H9 (cell line): ENCODE measurements at regions not wholly inside any gene's neighbourhood (a gene's known extent, or its start where the extent isn't known, plus 50 kb on each side); places are given as distances from the start of the nearest gene placed in this dataset.

ENCODE experiments used
- DNase-seq: peaks from one replicate; pipeline ENCODE4 v3.0.0-alpha.2; 2017
- H2AFZ ChIP-seq: one replicate; pipeline ENCODE4 v1.6.1; 2013; ENCODE audit warnings: mild to moderate bottlenecking, low read length, control low read depth, moderate library complexity
- H2AK5ac ChIP-seq: 2 replicates; pipeline ENCODE4 v1.6.1; 2013; ENCODE audit warnings: low read length, control low read depth, mixed read lengths; ENCODE audit not compliant: insufficient read length
- H2BK120ac ChIP-seq: one replicate; pipeline ENCODE4 v1.6.1; 2013; ENCODE audit warnings: low read depth, mild to moderate bottlenecking, low read length, control low read depth, inconsistent platforms; ENCODE audit not compliant: poor library complexity, severe bottlenecking
- H2BK12ac ChIP-seq: 2 replicates; pipeline ENCODE4 v1.6.1; 2013; ENCODE audit warnings: low read length, control low read depth, mixed read lengths, low read depth; ENCODE audit not compliant: insufficient read length
- H2BK15ac ChIP-seq: 2 replicates; pipeline ENCODE4 v1.6.1; 2013; ENCODE audit warnings: low read depth, low read length, control low read depth
- H2BK20ac ChIP-seq: one replicate; pipeline ENCODE4 v1.6.1; 2013; ENCODE audit warnings: low read depth, mild to moderate bottlenecking, low read length, control low read depth, inconsistent platforms; ENCODE audit not compliant: poor library complexity, severe bottlenecking
- H2BK5ac ChIP-seq: 2 replicates; pipeline ENCODE4 v1.6.1; 2013; ENCODE audit warnings: low read length, control low read depth, mixed read lengths; ENCODE audit not compliant: insufficient read length
- H3K14ac ChIP-seq: 2 replicates; pipeline ENCODE4 v1.6.1; 2013; ENCODE audit warnings: low read length, control low read depth; ENCODE audit not compliant: insufficient read depth
- H3K18ac ChIP-seq: 2 replicates; pipeline ENCODE4 v1.6.1; 2013; ENCODE audit warnings: low read depth, mild to moderate bottlenecking, mixed read lengths, low read length, control low read depth; ENCODE audit not compliant: insufficient read length
- H3K23ac ChIP-seq: 2 replicates; pipeline ENCODE4 v1.6.1; 2013; ENCODE audit warnings: low read length, control low read depth, mixed read lengths, low read depth; ENCODE audit not compliant: insufficient read length
- H3K23me2 ChIP-seq: 2 replicates; pipeline ENCODE4 v1.6.1; 2013; ENCODE audit warnings: low read depth, mild to moderate bottlenecking, mixed read lengths, low read length, control low read depth; ENCODE audit not compliant: insufficient read length, poor library complexity, severe bottlenecking
- H3K27ac ChIP-seq: 2 replicates; pipeline ENCODE4 v1.5.1; 2013; ENCODE audit warnings: low read length, control low read depth, mixed read lengths, low read depth; ENCODE audit not compliant: insufficient read length
- H3K27me3 ChIP-seq: 2 replicates; pipeline ENCODE4 v1.6.1; 2013; ENCODE audit warnings: low read length, control low read depth, inconsistent platforms; ENCODE audit not compliant: insufficient read depth
- H3K4ac ChIP-seq: 2 replicates; pipeline ENCODE4 v1.6.1; 2013; ENCODE audit warnings: low read depth, mild to moderate bottlenecking, control low read depth, inconsistent platforms, low read length, moderate library complexity
- H3K4me1 ChIP-seq: 2 replicates; pipeline ENCODE4 v1.6.1; 2013; ENCODE audit warnings: low read length, control low read depth, inconsistent platforms; ENCODE audit not compliant: insufficient read depth
- H3K4me2 ChIP-seq: 2 replicates; pipeline ENCODE4 v1.6.1; 2013; ENCODE audit warnings: low read length, control low read depth, mixed read lengths; ENCODE audit not compliant: insufficient read length, insufficient read depth
- H3K56ac ChIP-seq: 2 replicates; pipeline ENCODE4 v1.6.1; 2013; ENCODE audit warnings: low read depth, mild to moderate bottlenecking, mixed read lengths, low read length, control low read depth; ENCODE audit not compliant: insufficient read length
- H3K79me1 ChIP-seq: 2 replicates; pipeline ENCODE4 v1.6.1; 2013; ENCODE audit warnings: low read depth, mild to moderate bottlenecking, moderate library complexity, low read length, control low read depth, inconsistent platforms; ENCODE audit not compliant: insufficient read depth, poor library complexity, severe bottlenecking
- H3K79me2 ChIP-seq: 2 replicates; pipeline ENCODE4 v1.6.1; 2013; ENCODE audit warnings: low read length, control low read depth, inconsistent platforms; ENCODE audit not compliant: insufficient read depth
- H3K9ac ChIP-seq: 2 replicates; pipeline ENCODE4 v1.6.1; 2013; ENCODE audit warnings: low read length, control low read depth, mixed read lengths; ENCODE audit not compliant: insufficient read length; ENCODE audit errors: extremely low read depth
- H3K9me3 ChIP-seq: one replicate; pipeline ENCODE4 v1.6.1; 2013; ENCODE audit warnings: low read depth, low read length, inconsistent platforms; ENCODE audit not compliant: control insufficient read depth
- H3T11ph ChIP-seq: one replicate; pipeline ENCODE4 v1.6.1; 2013; ENCODE audit warnings: mild to moderate bottlenecking, low read length, control low read depth, inconsistent platforms
- H4K20me1 ChIP-seq: one replicate; pipeline ENCODE4 v1.6.1; 2013; ENCODE audit not compliant: control insufficient read depth, insufficient read length, insufficient read depth
- H4K5ac ChIP-seq: 2 replicates; pipeline ENCODE4 v1.6.1; 2013; ENCODE audit warnings: low read depth, mild to moderate bottlenecking, mixed read lengths, low read length, control low read depth; ENCODE audit not compliant: insufficient read length
- H4K8ac ChIP-seq: replicated peaks from 2 replicates; pipeline ENCODE4 v1.6.1; 2013; ENCODE audit warnings: low read length, control low read depth, mixed read lengths, low read depth; ENCODE audit not compliant: insufficient read length
- H4K91ac ChIP-seq: 2 replicates; pipeline ENCODE4 v1.6.1; 2013; ENCODE audit warnings: low read depth, mild to moderate bottlenecking, moderate library complexity, mixed read lengths, low read length, control low read depth; ENCODE audit not compliant: insufficient read length
- H3K27ac Mint-ChIP-seq, 3 experiments: 2 replicates in 2 of 3; 3 replicates in 1 of 3; pipeline ENCODE4 v1.8.0; 2020 to 2021; ENCODE audit warnings: mixed read lengths in 3 of 3, mild to moderate bottlenecking in 1 of 3, moderate library complexity in 1 of 3
- H3K27me3 Mint-ChIP-seq: 2 replicates; pipeline ENCODE4 v1.8.0; 2021; ENCODE audit warnings: low read depth, mild to moderate bottlenecking, moderate library complexity, mixed read lengths
- H3K36me3 Mint-ChIP-seq, 3 experiments: 2 replicates in 2 of 3; 3 replicates in 1 of 3; pipeline ENCODE4 v1.8.0; 2020 to 2021; ENCODE audit warnings: low read depth in 3 of 3, mixed read lengths in 3 of 3; ENCODE audit not compliant: insufficient read depth in 1 of 3
- H3K4me1 Mint-ChIP-seq, 2 experiments: 2 replicates each; pipeline ENCODE4 v1.8.0; 2020; ENCODE audit warnings: mixed read lengths in 2 of 2
- H3K4me3 Mint-ChIP-seq, 2 experiments: 2 replicates in 1 of 2; 3 replicates in 1 of 2; pipeline ENCODE4 v1.8.0; 2020 to 2021; ENCODE audit warnings: mild to moderate bottlenecking in 2 of 2, mixed read lengths in 2 of 2, moderate library complexity in 1 of 2
- H3K9me3 Mint-ChIP-seq, 2 experiments: 2 replicates in 1 of 2; 3 replicates in 1 of 2; pipeline ENCODE4 v1.8.0; 2020; ENCODE audit warnings: mild to moderate bottlenecking in 2 of 2, mixed read lengths in 2 of 2, moderate library complexity in 1 of 2
- CTCF ChIP-seq: fragments of 200-600 bp; sonication (generic); conservative IDR thresholded peaks from 3 replicates; pipeline ENCODE4 v1.8.0; 2021; ENCODE audit warnings: antibody characterized with exemption, mild to moderate bottlenecking

GRCh38 chr11:13091373-13091772 is 82.3 kb downstream of the RASSF10 start:
- Histone ChIP-seq H2AK5ac (no peak overlapping the region), H4K91ac (no peak overlapping the region), H2BK5ac (no peak overlapping the region), H3K9ac (no peak overlapping the region), H3K4me2 (no peak overlapping the region), H3K79me1 (no peaks in the 10 kb centered on the region), H4K8ac (no peak overlapping the region), H3K23me2 (no peaks in the 10 kb centered on the region), H3K4me1 (no peaks in the 10 kb centered on the region), H3T11ph (no peak overlapping the region), H3K23ac (no peak overlapping the region), H3K79me2 (no peaks in the 10 kb centered on the region), H3K14ac (no peak overlapping the region), H3K27me3 (no peaks in the 10 kb centered on the region), H4K5ac (no peak overlapping the region), H2BK120ac (no peak overlapping the region), H2BK15ac (no peak overlapping the region), H3K27ac (no peak overlapping the region), H2BK20ac (no peak overlapping the region), H3K18ac (no peak overlapping the region), H3K56ac (no peak overlapping the region), H3K9me3 (no peaks in the 10 kb centered on the region), H4K20me1 (no peaks in the 10 kb centered on the region), H2AFZ (no peak overlapping the region), H2BK12ac (no peak overlapping the region), H3K4ac (no peak overlapping the region)
- Mint-ChIP-seq H3K4me1 (peaks cover 11% of the 10 kb centered on the region in 2 experiments), H3K36me3 (peaks cover 0 to 4% (median 1%) of the 10 kb centered on the region in 3 experiments; a peak in 5 of 7 replicates), H3K27ac (no peak overlapping the region), H3K27me3 (peaks cover 7% of the 10 kb centered on the region), H3K9me3 (peaks cover 8 to 18% of the 10 kb centered on the region in 2 experiments; a peak in 4 of 5 replicates), H3K4me3 (no peak overlapping the region)
- no peak for DNase-seq
- no peak for TF ChIP-seq CTCF
